Lower leg skin (tissue), 4 donors: ENCODE measurements at regions not wholly inside any gene's neighbourhood (a gene's known extent, or its start where the extent isn't known, plus 50 kb on each side); places are given as distances from the start of the nearest gene placed in this dataset.

ENCODE experiments used
- DNase-seq, 2 donors: peaks; one replicate each; pipeline ENCODE4 v3.0.0-alpha.2; 2019; ENCODE audit warnings: low spot score in 2 of 2
- H3K4me3 ChIP-seq: fragments of 200-600 bp; sonication (generic); 2 replicates; pipeline ENCODE4 v1.5.1; 2017; ENCODE audit warnings: mild to moderate bottlenecking, low read depth; ENCODE audit not compliant: poor library complexity, severe bottlenecking
- CTCF ChIP-seq, 3 donors: fragments of 450-650 bp; IDR thresholded peaks; one replicate each; pipeline ENCODE4 v1.5.1; 2016; ENCODE audit warnings: antibody characterized with exemption in 3 of 3, mild to moderate bottlenecking in 3 of 3, moderate library complexity in 2 of 3
- POLR2A ChIP-seq, 2 donors: fragments of 450-650 bp; IDR thresholded peaks; one replicate each; pipeline ENCODE4 v1.6.1; 2016 to 2017; ENCODE audit warnings: antibody characterized with exemption in 2 of 2, mild to moderate bottlenecking in 1 of 2, moderate library complexity in 1 of 2
- WGBS, 2 donors: methylation state at CpG; one replicate each; pipeline ENCODE4 v1.1.5; 2018; 5-methylcytosine and 5-hydroxymethylcytosine counted together
- intact Hi-C: fragments of 100-400 bp; cut with DNase I; formaldehyde crosslinking; loops from one replicate; pipeline ENCODE4 v1.15.0; 2023; ENCODE audit warnings: low total_unique reads

- intact Hi-C loops = no loop called here
- no peak for TF ChIP-seq POLR2A (IDR thresholded peaks at IDR 0.05)
- WGBS, 2 donors = 45 to 87% methylated on average over 2 of the region's 2 CpGs
- no peak for DNase-seq
- no peak overlapping the region for H3K4me3 ChIP-seq
Observed at GRCh38 chr13:34675626-34676025, 266.4 kb upstream of the NBEA start.

- WGBS, 2 donors = 77 to 82% methylated on average over 2 of the region's 2 CpGs
- TF ChIP-seq POLR2A (IDR thresholded peaks at IDR 0.05) (no peak), CTCF (IDR thresholded peaks at IDR 0.05) (no peak)
- no peak overlapping the region for H3K4me3 ChIP-seq
- intact Hi-C loops = no loop called here
- DNase-seq = no peak
Observed at GRCh38 chr13:34678154-34678553, 263.9 kb upstream of the NBEA start.

GRCh38 chr13:34681405-34681955, 260.6 kb upstream of the NBEA start:
- no peak overlapping the region for H3K4me3 ChIP-seq
- intact Hi-C loops = no loop called here
- 56 to 57% methylated on average over 4 of the region's 4 CpGs for WGBS, 2 donors
- TF ChIP-seq CTCF (IDR thresholded peaks at IDR 0.05) (no peak), POLR2A (IDR thresholded peaks at IDR 0.05) (no peak)
- no peak for DNase-seq

- no peak for DNase-seq
- intact Hi-C loops = no loop called here
- 55 to 69% methylated on average over 2 of the region's 2 CpGs for WGBS, 2 donors
- H3K4me3 ChIP-seq = no peak overlapping the region
- no peak for TF ChIP-seq CTCF (IDR thresholded peaks at IDR 0.05)
- TF ChIP-seq POLR2A (IDR thresholded peaks at IDR 0.05) = no peak
Observed at GRCh38 chr13:34695063-34695462, 247.0 kb upstream of the NBEA start.

- WGBS, 2 donors = 62% methylated on average over 5 of the region's 5 CpGs
- TF ChIP-seq POLR2A (IDR thresholded peaks at IDR 0.05) (no peak), CTCF (IDR thresholded peaks at IDR 0.05) (no peak)
- DNase-seq = no peak
- no peak overlapping the region for H3K4me3 ChIP-seq
- intact Hi-C loops = no loop called here
Observed at GRCh38 chr13:34696296-34696695, 245.8 kb upstream of the NBEA start.

- 96 to 97% methylated on average over 14 of the region's 14 CpGs for WGBS, 2 donors
- no peak for DNase-seq
- intact Hi-C loops = no loop called here
- H3K4me3 ChIP-seq = no peak overlapping the region
- TF ChIP-seq POLR2A (IDR thresholded peaks at IDR 0.05) (no peak), CTCF (IDR thresholded peaks at IDR 0.05) (no peak)
Observed at GRCh38 chr13:34696741-34697140, 245.3 kb upstream of the NBEA start.
